GM13977 (cell line): ENCODE measurements at regions not wholly inside any gene's neighbourhood (a gene's known extent, or its start where the extent isn't known, plus 50 kb on each side); places are given as distances from the start of the nearest gene placed in this dataset.

ENCODE experiments used
- DNase-seq: peaks from one replicate; pipeline ENCODE4 v3.0.0; 2012; ENCODE audit warnings: low spot score
- CTCF ChIP-seq: IDR thresholded peaks from 2 replicates; pipeline ENCODE4 v1.5.1; 2012; ENCODE audit warnings: mild to moderate bottlenecking, control low read depth; ENCODE audit not compliant: insufficient read depth; ENCODE audit errors: extremely low read depth, missing control alignments
- in situ Hi-C: fragments of 300-500 bp; cut with MboI; formaldehyde crosslinking; loops from one replicate; pipeline ENCODE4 v1.12.0; 2022; ENCODE audit warnings: low sequenced_read_pairs, low pct_unique_long_range_greater_than_20kb, mixed read lengths, inconsistent platforms; ENCODE audit not compliant: unreplicated experiment

- in situ Hi-C loops: no loop called here
- no peak for DNase-seq
- TF ChIP-seq CTCF: no peak
Observed at GRCh38 chr2:117127680-117128079, 686.8 kb upstream of the DDX18 start.

DNA sequence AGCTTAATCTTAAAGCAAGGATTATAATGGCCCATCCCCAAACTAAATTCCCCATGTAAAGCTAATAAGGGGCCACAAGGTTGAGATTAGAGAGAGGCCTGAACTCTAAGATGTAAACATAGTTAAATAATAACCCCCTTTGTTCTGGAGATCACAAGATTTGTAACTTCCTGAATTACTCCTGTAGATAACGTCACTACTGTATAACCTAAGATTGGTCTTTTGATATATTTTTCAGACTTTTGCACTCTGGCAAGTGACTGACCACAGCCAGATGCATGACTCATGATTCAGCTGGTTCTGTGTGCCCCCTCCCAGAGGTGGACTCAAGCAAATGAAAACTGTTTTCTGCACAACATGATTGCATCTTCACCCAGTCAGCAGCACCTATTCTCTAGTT, 686.0 kb upstream of the DDX18 start:
- no peak for DNase-seq
- in situ Hi-C loops: no loop called here
- TF ChIP-seq CTCF: no peak

DNA sequence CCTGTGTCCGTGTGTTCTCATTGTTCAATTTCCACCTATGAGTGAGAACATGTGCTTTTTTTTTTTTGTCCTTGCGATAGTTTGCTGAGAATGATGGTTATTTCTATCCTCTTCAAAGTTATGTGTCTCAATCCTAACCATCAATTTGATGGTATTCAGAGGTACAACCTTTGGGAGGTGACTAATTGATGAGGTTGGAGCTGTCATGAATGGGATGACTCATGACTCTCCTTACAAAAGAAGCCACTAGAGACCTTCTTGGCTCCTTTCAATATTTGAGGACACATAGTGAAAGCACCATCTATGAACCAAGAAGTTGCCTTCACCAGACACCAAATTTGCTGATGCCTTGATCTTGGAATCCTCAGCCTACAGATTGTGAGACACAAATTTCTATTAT, 677.1 kb upstream of the DDX18 start:
- in situ Hi-C loops: no loop called here
- TF ChIP-seq CTCF: no peak
- DNase-seq: no peak

- no peak for TF ChIP-seq CTCF
- in situ Hi-C loops: no loop called here
- DNase-seq: no peak
Observed at GRCh38 chr2:117169036-117169765, 645.3 kb upstream of the DDX18 start.

DNA sequence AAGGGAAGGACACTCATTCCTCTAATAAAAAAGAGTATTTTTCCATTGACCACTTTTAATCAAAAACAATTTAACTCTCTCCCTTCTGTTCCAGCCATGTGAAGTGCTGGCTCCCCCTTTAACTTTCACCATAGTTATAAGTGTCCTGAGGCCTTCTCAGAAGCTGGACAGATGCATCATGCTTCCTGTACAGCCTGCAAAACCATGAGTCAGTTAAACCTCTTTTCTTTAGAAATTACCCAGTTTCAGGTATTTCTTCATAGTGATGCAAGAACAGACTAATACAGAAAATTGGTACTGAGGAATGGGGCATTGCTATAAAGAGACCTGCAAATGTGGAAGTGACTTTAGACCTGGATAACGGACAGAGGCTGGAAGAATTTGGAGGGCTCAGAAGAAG, 643.6 kb upstream of the DDX18 start:
- in situ Hi-C loops: no loop called here
- TF ChIP-seq CTCF: no peak
- no peak for DNase-seq

- DNase-seq: no peak
- in situ Hi-C loops: no loop called here
- TF ChIP-seq CTCF: no peak
Observed at GRCh38 chr2:117179405-117179804, 635.1 kb upstream of the DDX18 start.
